ENCODE measurements at regions not wholly inside any gene's neighbourhood (a gene's known extent, or its start where the extent isn't known, plus 50 kb on each side); places are given as distances from the start of the nearest gene placed in this dataset.
A peak's percentile ranks its signal among the peaks of the same experiment; 100 is the strongest.

DNA sequence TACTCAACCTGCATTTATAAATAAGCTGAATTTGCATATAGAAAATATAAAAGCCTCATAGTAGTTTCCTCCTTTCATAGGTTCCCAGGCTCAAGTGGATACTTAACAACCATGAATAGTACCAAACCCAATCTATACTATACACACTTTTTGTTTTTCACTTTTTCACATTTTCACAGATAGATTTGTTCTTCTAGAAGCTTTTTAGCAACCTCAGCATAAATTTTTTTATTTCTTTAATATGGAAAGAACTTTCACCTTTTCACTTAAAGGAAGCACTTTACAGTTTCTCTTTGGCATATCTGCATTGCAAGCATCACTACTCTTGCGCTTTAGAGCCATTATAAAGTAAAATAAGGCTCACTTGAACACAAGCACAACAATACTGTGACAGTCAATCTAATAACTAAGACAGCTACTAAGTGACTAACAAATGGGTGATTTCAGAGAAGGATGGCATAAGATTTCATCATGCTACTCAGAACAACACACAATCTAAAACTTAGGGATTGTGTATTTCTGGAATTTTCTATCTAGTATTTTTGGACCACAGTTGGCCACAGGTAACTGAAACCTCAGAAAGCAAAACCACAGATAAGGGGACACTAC is 1063.6 kb downstream of the FAM181B start:
- H3K4me1 Mint-ChIP-seq, result peaks cover 6% of the 10 kb centered on the region
- H3K36me3 Mint-ChIP-seq, result no peaks in the 10 kb centered on the region
- H3K4me3 Mint-ChIP-seq, result no peak overlapping the region
- DNase-seq (no peak), ATAC-seq (no peak)
- H3K27me3 Mint-ChIP-seq, result peaks cover 10% of the 10 kb centered on the region
- H3K27ac Mint-ChIP-seq, result no peak overlapping the region
- CTCF ChIA-PET, result no interaction called here
- H3K9me3 Mint-ChIP-seq (ENCODE audit: low read depth), result no peaks in the 10 kb centered on the region

DNA sequence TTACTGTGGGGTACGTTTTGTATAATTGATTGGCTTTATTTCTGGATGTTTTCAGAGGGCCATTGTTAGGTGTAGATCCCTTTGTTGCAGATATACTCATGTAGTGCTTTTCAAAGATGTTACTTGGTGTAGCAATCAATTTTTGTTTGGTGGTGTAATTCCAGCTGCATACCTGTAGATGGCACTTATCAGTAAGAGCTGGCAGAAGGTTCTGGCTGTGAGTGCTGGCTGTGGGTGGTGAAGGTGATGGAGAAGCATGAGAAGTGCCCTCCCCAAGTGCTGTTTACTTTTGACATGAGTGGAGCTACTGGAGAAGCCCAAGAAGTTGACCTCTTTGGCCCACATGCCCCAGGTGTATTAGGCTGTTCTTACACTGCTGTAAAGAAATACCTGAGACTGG is 1074.9 kb downstream of the FAM181B start:
- CTCF ChIA-PET, result interaction anchor here (0.6 kb wide), 1 partner anchor 23 kb away, joined by 3 read pairs; no protein-coding TSS in a partner anchor
- DNase-seq (no peak), ATAC-seq (no peak)
- H3K27ac Mint-ChIP-seq, result no peak overlapping the region
- no peak overlapping the region for H3K4me3 Mint-ChIP-seq
- H3K9me3 Mint-ChIP-seq (ENCODE audit: low read depth), result peaks cover 3% of the 10 kb centered on the region
- peaks cover 2% of the 10 kb centered on the region for H3K27me3 Mint-ChIP-seq
- H3K4me1 Mint-ChIP-seq, result no peaks in the 10 kb centered on the region
- H3K36me3 Mint-ChIP-seq, result no peaks in the 10 kb centered on the region

- H3K4me1 Mint-ChIP-seq, result no peaks in the 10 kb centered on the region
- H3K4me3 Mint-ChIP-seq, result no peak overlapping the region
- no peaks in the 10 kb centered on the region for H3K36me3 Mint-ChIP-seq
- H3K27me3 Mint-ChIP-seq, result peaks cover 2% of the 10 kb centered on the region
- CTCF ChIA-PET, result no interaction called here
- peaks cover 3% of the 10 kb centered on the region for H3K9me3 Mint-ChIP-seq (ENCODE audit: low read depth)
- DNase-seq, result no peak
- no peak for ATAC-seq
- no peak overlapping the region for H3K27ac Mint-ChIP-seq
Measured at GRCh38 chr11:81655351-81655750, 1078.3 kb downstream of the FAM181B start.

DNA sequence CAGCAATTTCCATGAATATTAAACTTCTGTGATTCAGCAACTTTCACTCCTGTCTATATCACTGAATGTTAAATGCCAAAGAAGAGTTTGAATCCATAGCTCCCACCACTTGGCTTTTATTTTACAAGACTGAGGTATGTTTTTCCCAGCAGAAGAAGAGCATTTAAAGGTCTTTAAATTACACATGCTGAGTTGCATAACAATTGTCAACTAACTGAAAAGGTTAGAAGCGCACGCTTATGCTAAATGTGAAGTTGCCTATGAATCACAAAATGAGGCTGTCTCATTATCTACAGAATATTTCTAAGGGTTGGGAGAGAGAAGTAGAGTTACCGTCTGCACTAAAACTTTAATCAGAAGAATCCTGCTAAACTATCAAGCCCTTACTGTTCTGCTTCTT is 1086.3 kb downstream of the FAM181B start:
- no peaks in the 10 kb centered on the region for H3K36me3 Mint-ChIP-seq
- peaks cover 32% of the 10 kb centered on the region for H3K27me3 Mint-ChIP-seq
- no peaks in the 10 kb centered on the region for H3K9me3 Mint-ChIP-seq (ENCODE audit: low read depth)
- ATAC-seq (no peak), DNase-seq (no peak)
- H3K4me1 Mint-ChIP-seq, result no peaks in the 10 kb centered on the region
- CTCF ChIA-PET, result no interaction called here
- H3K27ac Mint-ChIP-seq, result no peak overlapping the region
- H3K4me3 Mint-ChIP-seq, result no peak overlapping the region

- ATAC-seq (peak; percentile 65), DNase-seq (no peak)
- Mint-ChIP-seq H3K27ac (no peak overlapping the region), H3K27me3 (peaks cover 32% of the 10 kb centered on the region), H3K4me3 (no peak overlapping the region), H3K4me1 (no peaks in the 10 kb centered on the region), H3K36me3 (no peaks in the 10 kb centered on the region), H3K9me3 (ENCODE audit: low read depth) (no peaks in the 10 kb centered on the region)
- CTCF ChIA-PET, result interaction anchor here (0.9 to 1.0 kb wide), 2 partner anchors 583 to 1057 kb away, joined by 3 read pairs; no protein-coding TSS in a partner anchor
Measured at GRCh38 chr11:81644239-81644840, 1089.3 kb downstream of the FAM181B start.

GRCh38 chr11:81634483-81634882 is 1099.2 kb downstream of the FAM181B start:
- H3K27ac Mint-ChIP-seq, result no peak overlapping the region
- CTCF ChIA-PET, result no interaction called here

DNA sequence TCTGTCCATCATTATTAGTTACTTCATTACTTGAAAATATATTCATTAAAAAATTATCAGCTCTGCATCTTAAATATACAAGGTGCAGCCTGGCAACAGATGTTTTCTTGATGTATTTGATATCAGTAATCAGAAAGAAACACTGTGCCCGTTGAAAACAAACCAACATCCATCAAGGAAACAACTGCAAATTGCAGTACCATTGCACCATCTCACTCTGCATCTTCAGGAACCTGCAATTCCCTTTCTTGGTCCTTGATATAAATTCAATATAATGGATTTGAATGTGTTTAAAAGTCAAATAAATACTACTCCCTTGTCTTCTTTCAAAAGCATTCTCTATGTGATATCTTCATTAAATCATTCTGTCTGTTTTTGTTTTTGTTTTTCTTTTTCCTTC is 1131.2 kb downstream of the FAM181B start:
- Mint-ChIP-seq H3K4me3 (no peak overlapping the region), H3K27ac (no peak overlapping the region), H3K36me3 (no peaks in the 10 kb centered on the region), H3K9me3 (ENCODE audit: low read depth) (peaks cover 2% of the 10 kb centered on the region), H3K4me1 (no peaks in the 10 kb centered on the region), H3K27me3 (no peaks in the 10 kb centered on the region)
- ATAC-seq, result no peak
- CTCF ChIA-PET, result no interaction called here
- no peak for DNase-seq

More at GRCh38 chr11:81634483-81634882, 1099.2 kb downstream of the FAM181B start:
- Mint-ChIP-seq H3K9me3 (ENCODE audit: low read depth) (no peaks in the 10 kb centered on the region), H3K4me1 (no peaks in the 10 kb centered on the region), H3K36me3 (no peaks in the 10 kb centered on the region), H3K4me3 (no peak overlapping the region), H3K27me3 (no peaks in the 10 kb centered on the region)
- DNase-seq (no peak), ATAC-seq (no peak)

- CTCF ChIA-PET, result no interaction called here
Measured at GRCh38 chr11:81596704-81597103, 1137.0 kb downstream of the FAM181B start.

GRCh38 chr11:81585390-81585933 is 1148.2 kb downstream of the FAM181B start:
- no peaks in the 10 kb centered on the region for H3K4me1 Mint-ChIP-seq
- no peaks in the 10 kb centered on the region for H3K36me3 Mint-ChIP-seq
- CTCF ChIA-PET, result no interaction called here
- H3K4me3 Mint-ChIP-seq, result no peak overlapping the region
- H3K27ac Mint-ChIP-seq, result no peak overlapping the region
- DNase-seq (no peak), ATAC-seq (no peak)
- H3K9me3 Mint-ChIP-seq (ENCODE audit: low read depth), result no peaks in the 10 kb centered on the region
- no peaks in the 10 kb centered on the region for H3K27me3 Mint-ChIP-seq

More at GRCh38 chr11:81596704-81597103, 1137.0 kb downstream of the FAM181B start:
- H3K4me1 Mint-ChIP-seq, result no peaks in the 10 kb centered on the region
- no peak for ATAC-seq
- no peak overlapping the region for H3K27ac Mint-ChIP-seq
- no peak for DNase-seq
- H3K4me3 Mint-ChIP-seq, result no peak overlapping the region
- H3K27me3 Mint-ChIP-seq, result no peaks in the 10 kb centered on the region
- no peaks in the 10 kb centered on the region for H3K36me3 Mint-ChIP-seq
- H3K9me3 Mint-ChIP-seq (ENCODE audit: low read depth), result peaks cover 2% of the 10 kb centered on the region

DNA sequence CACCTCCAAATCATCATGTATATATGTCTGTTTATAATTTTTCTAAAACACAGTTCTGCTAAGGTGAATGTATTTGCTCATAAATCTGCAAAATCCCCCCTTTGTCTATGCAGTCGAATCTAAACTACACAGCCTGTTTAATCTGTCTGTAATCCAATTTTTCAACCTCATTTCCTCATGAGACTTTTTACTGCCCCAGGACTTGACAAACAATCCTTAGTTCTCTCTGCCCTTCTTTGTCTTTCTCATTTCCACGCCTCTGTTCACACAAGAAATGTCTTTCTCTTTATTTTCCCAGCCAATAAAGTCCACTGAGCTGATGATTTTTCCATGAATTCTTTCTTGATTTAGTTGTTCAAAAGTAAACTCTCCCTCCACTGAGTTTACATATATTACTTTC is 1154.3 kb downstream of the FAM181B start:
- DNase-seq, result no peak
- ATAC-seq, result no peak
- Mint-ChIP-seq H3K4me1 (no peaks in the 10 kb centered on the region), H3K9me3 (ENCODE audit: low read depth) (no peaks in the 10 kb centered on the region), H3K27ac (no peak overlapping the region), H3K27me3 (no peaks in the 10 kb centered on the region), H3K36me3 (no peaks in the 10 kb centered on the region), H3K4me3 (no peak overlapping the region)
- CTCF ChIA-PET, result no interaction called here

DNA sequence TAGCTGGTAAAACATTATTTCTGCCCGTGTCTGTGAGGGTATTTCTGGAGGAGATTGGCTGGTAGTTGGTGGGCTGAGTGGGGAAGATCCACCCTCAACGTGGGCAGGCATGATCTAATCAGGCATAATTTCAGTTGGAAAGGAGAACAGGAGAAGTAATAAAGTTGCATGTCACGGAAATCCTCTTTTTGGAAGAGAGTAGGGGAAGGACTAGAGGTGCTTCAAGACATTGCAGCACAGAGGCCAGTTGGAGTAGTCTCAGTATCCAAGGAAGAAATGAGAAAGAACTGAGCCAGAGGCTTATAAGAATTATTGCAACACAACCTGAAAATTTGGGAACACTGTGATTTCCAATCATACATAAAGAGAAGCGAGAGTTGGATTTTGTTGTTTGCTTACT is 1155.1 kb downstream of the FAM181B start:
- DNase-seq, result no peak
- Mint-ChIP-seq H3K27me3 (no peaks in the 10 kb centered on the region), H3K9me3 (ENCODE audit: low read depth) (no peaks in the 10 kb centered on the region), H3K4me1 (no peaks in the 10 kb centered on the region), H3K4me3 (no peak overlapping the region), H3K27ac (no peak overlapping the region), H3K36me3 (no peaks in the 10 kb centered on the region)
- CTCF ChIA-PET, result no interaction called here
- ATAC-seq, result no peak

GRCh38 chr11:81574301-81574700 is 1159.4 kb downstream of the FAM181B start:
- Mint-ChIP-seq H3K9me3 (ENCODE audit: low read depth) (no peaks in the 10 kb centered on the region), H3K36me3 (no peaks in the 10 kb centered on the region), H3K27me3 (no peaks in the 10 kb centered on the region), H3K27ac (no peak overlapping the region), H3K4me1 (no peaks in the 10 kb centered on the region), H3K4me3 (no peak overlapping the region)
- DNase-seq (no peak), ATAC-seq (no peak)
- CTCF ChIA-PET, result no interaction called here

- Mint-ChIP-seq H3K4me1 (no peaks in the 10 kb centered on the region), H3K27me3 (no peaks in the 10 kb centered on the region)
- CTCF ChIA-PET, result no interaction called here
Measured at GRCh38 chr11:81573367-81573766, 1160.3 kb downstream of the FAM181B start.

DNA sequence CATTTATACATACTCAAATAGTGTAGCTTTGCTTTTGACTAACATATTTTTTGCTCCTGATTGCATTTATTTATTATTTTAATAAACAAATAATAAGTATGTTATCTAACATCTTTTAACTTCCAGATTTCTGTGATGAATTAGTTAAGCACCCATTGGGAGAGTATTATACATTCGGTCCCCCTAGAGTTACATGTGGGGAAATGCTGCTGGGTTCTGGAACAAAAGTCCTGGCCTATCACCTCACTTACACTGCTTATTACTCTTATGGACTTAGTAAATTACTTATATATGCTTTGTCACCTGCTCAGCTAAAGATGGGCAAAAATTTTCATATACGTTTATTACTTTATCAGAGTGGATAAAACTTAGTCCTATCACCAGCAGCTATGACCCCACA is 1163.0 kb downstream of the FAM181B start:
- ATAC-seq, result no peak
- Mint-ChIP-seq H3K9me3 (ENCODE audit: low read depth) (no peaks in the 10 kb centered on the region), H3K4me3 (no peak overlapping the region), H3K36me3 (no peaks in the 10 kb centered on the region), H3K27ac (no peak overlapping the region), H3K4me1 (no peaks in the 10 kb centered on the region), H3K27me3 (no peaks in the 10 kb centered on the region)
- DNase-seq, result no peak
- CTCF ChIA-PET, result no interaction called here

More at GRCh38 chr11:81573367-81573766, 1160.3 kb downstream of the FAM181B start:
- Mint-ChIP-seq H3K4me3 (no peak overlapping the region), H3K27ac (no peak overlapping the region), H3K9me3 (ENCODE audit: low read depth) (no peaks in the 10 kb centered on the region), H3K36me3 (no peaks in the 10 kb centered on the region)
- DNase-seq (no peak), ATAC-seq (no peak)

Measured in activated CD8-positive, alpha-beta memory T cell treated with anti-CD3 and anti-CD28 coated beads, Interleukin-2, amount 10 ng/mL, durations not matched to agents 7 days and 5 days (primary cell).